ENCODE measurements at regions not wholly inside any gene's neighbourhood (a gene's known extent, or its start where the extent isn't known, plus 50 kb on each side); places are given as distances from the start of the nearest gene placed in this dataset.

DNA sequence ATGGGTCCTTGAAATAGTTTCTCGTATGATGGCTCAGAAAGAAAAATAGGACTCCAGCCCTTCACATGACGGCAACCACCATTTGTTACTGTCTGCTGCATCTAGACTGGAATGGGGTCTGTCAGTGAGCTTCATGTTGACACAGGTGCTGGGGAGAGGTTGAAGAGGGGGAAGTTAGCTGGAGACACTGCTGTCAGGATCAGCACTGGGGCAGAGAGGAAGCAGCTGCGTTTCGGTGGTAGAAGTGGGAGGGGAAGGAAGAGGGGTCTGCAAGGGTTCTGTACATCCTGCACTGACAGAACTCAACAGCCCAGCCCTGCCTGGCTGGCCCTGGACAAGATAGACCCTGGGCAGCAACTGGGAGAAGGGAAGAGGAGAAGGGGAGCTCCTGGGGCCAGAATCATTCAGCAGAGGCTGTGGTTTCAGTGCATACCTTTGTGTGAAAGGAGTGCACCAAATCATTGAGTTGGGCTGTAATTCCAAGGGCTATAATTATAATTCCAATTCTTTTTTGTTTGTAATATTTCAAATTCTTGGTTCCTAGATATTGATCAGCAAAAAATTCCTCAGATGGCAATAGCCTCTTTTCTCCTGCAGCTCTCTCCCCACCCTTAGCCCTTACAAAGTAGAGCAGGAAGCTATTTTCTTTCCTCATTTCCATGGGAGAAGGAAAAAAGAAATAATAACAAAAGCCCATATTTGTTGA, 119.4 kb upstream of the C1GALT1C1 start:
- TF ChIP-seq, protein P1, sequence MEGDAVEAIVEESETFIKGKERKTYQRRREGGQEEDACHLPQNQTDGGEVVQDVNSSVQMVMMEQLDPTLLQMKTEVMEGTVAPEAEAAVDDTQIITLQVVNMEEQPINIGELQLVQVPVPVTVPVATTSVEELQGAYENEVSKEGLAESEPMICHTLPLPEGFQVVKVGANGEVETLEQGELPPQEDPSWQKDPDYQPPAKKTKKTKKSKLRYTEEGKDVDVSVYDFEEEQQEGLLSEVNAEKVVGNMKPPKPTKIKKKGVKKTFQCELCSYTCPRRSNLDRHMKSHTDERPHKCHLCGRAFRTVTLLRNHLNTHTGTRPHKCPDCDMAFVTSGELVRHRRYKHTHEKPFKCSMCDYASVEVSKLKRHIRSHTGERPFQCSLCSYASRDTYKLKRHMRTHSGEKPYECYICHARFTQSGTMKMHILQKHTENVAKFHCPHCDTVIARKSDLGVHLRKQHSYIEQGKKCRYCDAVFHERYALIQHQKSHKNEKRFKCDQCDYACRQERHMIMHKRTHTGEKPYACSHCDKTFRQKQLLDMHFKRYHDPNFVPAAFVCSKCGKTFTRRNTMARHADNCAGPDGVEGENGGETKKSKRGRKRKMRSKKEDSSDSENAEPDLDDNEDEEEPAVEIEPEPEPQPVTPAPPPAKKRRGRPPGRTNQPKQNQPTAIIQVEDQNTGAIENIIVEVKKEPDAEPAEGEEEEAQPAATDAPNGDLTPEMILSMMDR (IDR thresholded peaks at IDR 0.05) = no peak
- TF ChIP-seq POLR2AphosphoS5 (IDR thresholded peaks at IDR 0.05) = no peak

Data from stomach (tissue), 4 donors.